HepG2 (cell line): ENCODE measurements at regions not wholly inside any gene's neighbourhood (a gene's known extent, or its start where the extent isn't known, plus 50 kb on each side); places are given as distances from the start of the nearest gene placed in this dataset.

Source experiments
- ARID2 ChIP-seq: sonication (generic); formaldehyde crosslinking; IDR thresholded peaks from 2 replicates; pipeline ENCODE4 v1.8.1; 2022; ENCODE audit warnings: mild to moderate bottlenecking, missing genetic modification reagents, borderline replicate concordance
- ATF7-NPFF ChIP-seq: sonication (generic); formaldehyde crosslinking; IDR thresholded peaks from 2 replicates; pipeline ENCODE4 v1.8.1; 2023; ENCODE audit warnings: mild to moderate bottlenecking, low read depth, missing genetic modification reagents, moderate library complexity
- BHLHE40 ChIP-seq: IDR thresholded peaks from 2 replicates; pipeline ENCODE4 v1.6.1; 2011; ENCODE audit warnings: low read length, improper control_type of control experiment
- GABPA ChIP-seq, 2 experiments: IDR thresholded peaks; 2 replicates each; pipeline ENCODE4 v1.6.1; 2011 to 2016; ENCODE audit warnings: low read depth in 2 of 2, low read length in 1 of 2, missing biosample characterization in 1 of 2, missing genetic modification characterization in 1 of 2
- HNF1B ChIP-seq: sonication (generic); formaldehyde crosslinking; IDR thresholded peaks from 2 replicates; pipeline ENCODE4 v1.5.1; 2020; ENCODE audit warnings: mild to moderate bottlenecking, moderate library complexity, missing genetic modification reagents
- HNRNPH1 ChIP-seq: fragments of 200-400 bp; formaldehyde crosslinking; optimal IDR thresholded peaks from 2 replicates; pipeline ENCODE3; 2017; ENCODE audit warnings: mild to moderate bottlenecking, low read depth, low read length
- KLF16 ChIP-seq, 2 experiments: sonication (generic) in 1 of 2; formaldehyde crosslinking in 1 of 2; IDR thresholded peaks; 2 replicates each; pipeline versions ENCODE4 v1.6.1 to v1.8.0; 2016 to 2023; ENCODE audit warnings: missing genetic modification reagents in 2 of 2, missing compliant biosample characterization in 1 of 2
- LBX2 ChIP-seq: sonication (generic); formaldehyde crosslinking; IDR thresholded peaks from 2 replicates; pipeline ENCODE4 v1.5.0; 2020; ENCODE audit warnings: missing genetic modification reagents, mild to moderate bottlenecking, borderline replicate concordance
- MAX ChIP-seq: IDR thresholded peaks from 2 replicates; pipeline ENCODE4 v1.6.1; 2012; ENCODE audit warnings: inconsistent platforms
- PRDM15 ChIP-seq: sonication (generic); formaldehyde crosslinking; IDR thresholded peaks from 2 replicates; pipeline ENCODE4 v1.4.0; 2020; ENCODE audit warnings: missing genetic modification reagents
- RBFOX2 ChIP-seq: fragments of 200-400 bp; formaldehyde crosslinking; IDR thresholded peaks from 2 replicates; pipeline ENCODE4 v1.6.1; 2017; ENCODE audit warnings: low read depth, mild to moderate bottlenecking, low read length
- RELA ChIP-seq: sonication (generic); formaldehyde crosslinking; IDR thresholded peaks from 2 replicates; pipeline ENCODE4 v1.4.0; 2020; ENCODE audit warnings: missing genetic modification reagents
- SP2 ChIP-seq: sonication (generic); formaldehyde crosslinking; IDR thresholded peaks from 2 replicates; pipeline ENCODE4 v1.5.1; 2020; ENCODE audit warnings: mild to moderate bottlenecking, missing genetic modification reagents
- STAT6 ChIP-seq: sonication (generic); formaldehyde crosslinking; IDR thresholded peaks from 2 replicates; pipeline ENCODE4 v1.4.0; 2020; ENCODE audit warnings: missing genetic modification reagents, mild to moderate bottlenecking, borderline replicate concordance
- ZNF18 ChIP-seq: sonication (generic); formaldehyde crosslinking; IDR thresholded peaks from 2 replicates; pipeline ENCODE4 v1.8.0; 2022; ENCODE audit warnings: mild to moderate bottlenecking, missing genetic modification reagents; ENCODE audit not compliant: insufficient replicate concordance
- ZNF597 ChIP-seq: sonication (generic); formaldehyde crosslinking; IDR thresholded peaks from 2 replicates; pipeline ENCODE4 v1.5.0; 2020; ENCODE audit warnings: missing genetic modification reagents
- ZSCAN25 ChIP-seq: sonication (generic); formaldehyde crosslinking; IDR thresholded peaks from 2 replicates; pipeline ENCODE4 v1.8.0; 2022; ENCODE audit warnings: mild to moderate bottlenecking, missing genetic modification reagents

- no peak for TF ChIP-seq SP2 (CRISPR knock-in tag)
- no peak for TF ChIP-seq HNRNPH1
- TF ChIP-seq HNF1B (CRISPR knock-in tag) = no peak
- no peak for TF ChIP-seq STAT6
- peak; percentile 32; the same call in 1 of the 2 replicates for TF ChIP-seq BHLHE40
- no peak for TF ChIP-seq ZNF597 (CRISPR knock-in tag)
- TF ChIP-seq GABPA (IDR thresholded peaks at IDR 0.05; ENCODE audit: low read depth, low read length) = no peak
- TF ChIP-seq GABPA (CRISPR knock-in tag; IDR thresholded peaks at IDR 0.05; ENCODE audit: low read depth) = no peak
- TF ChIP-seq ZSCAN25 = no peak
- no peak for TF ChIP-seq ARID2 (CRISPR knock-in tag)
- TF ChIP-seq MAX = 0 out of 2 replicates have a peak, but pooled peaks have one; percentile 16
- TF ChIP-seq KLF16 (CRISPR knock-in tag; IDR thresholded peaks at IDR 0.05) = no peak
- no peak for TF ChIP-seq ZNF18 (CRISPR knock-in tag)
- TF ChIP-seq RBFOX2 = no peak
- TF ChIP-seq PRDM15 (CRISPR knock-in tag) = no peak
- no peak for TF ChIP-seq ATF7-NPFF (CRISPR knock-in tag)
- no peak for TF ChIP-seq RELA (CRISPR knock-in tag)
- TF ChIP-seq LBX2 = no peak
Measured at GRCh38 chr18:57901825-57902589, 98.9 kb upstream of the ATP8B1 start (continued).
